ENCODE measurements at regions not wholly inside any gene's neighbourhood (a gene's known extent, or its start where the extent isn't known, plus 50 kb on each side); places are given as distances from the start of the nearest gene placed in this dataset.

DNA sequence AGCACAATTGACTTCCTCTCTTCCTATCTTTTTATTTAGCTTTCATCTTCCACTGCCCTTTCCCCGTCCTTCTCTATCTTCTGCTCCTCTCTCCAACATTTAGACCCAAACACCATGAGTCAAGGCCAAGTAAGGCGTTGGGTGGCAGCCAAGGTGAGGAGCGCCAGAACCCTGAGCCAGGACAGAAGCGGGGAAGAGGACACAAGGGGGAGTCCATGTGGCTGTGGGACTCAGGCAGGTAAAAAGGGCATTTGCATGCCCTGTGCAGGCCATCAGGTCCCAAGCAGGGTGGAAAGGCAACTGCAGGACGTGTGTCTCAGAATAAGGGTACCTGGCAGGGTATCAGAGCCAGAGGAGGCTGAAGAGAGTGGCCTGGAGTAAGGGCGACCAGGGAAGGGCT lies 192.4 kb upstream of the PFKP start:
- TF ChIP-seq POLR2A (IDR thresholded peaks at IDR 0.05): no peak
- TF ChIP-seq, protein P1, sequence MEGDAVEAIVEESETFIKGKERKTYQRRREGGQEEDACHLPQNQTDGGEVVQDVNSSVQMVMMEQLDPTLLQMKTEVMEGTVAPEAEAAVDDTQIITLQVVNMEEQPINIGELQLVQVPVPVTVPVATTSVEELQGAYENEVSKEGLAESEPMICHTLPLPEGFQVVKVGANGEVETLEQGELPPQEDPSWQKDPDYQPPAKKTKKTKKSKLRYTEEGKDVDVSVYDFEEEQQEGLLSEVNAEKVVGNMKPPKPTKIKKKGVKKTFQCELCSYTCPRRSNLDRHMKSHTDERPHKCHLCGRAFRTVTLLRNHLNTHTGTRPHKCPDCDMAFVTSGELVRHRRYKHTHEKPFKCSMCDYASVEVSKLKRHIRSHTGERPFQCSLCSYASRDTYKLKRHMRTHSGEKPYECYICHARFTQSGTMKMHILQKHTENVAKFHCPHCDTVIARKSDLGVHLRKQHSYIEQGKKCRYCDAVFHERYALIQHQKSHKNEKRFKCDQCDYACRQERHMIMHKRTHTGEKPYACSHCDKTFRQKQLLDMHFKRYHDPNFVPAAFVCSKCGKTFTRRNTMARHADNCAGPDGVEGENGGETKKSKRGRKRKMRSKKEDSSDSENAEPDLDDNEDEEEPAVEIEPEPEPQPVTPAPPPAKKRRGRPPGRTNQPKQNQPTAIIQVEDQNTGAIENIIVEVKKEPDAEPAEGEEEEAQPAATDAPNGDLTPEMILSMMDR (IDR thresholded peaks at IDR 0.05): no peak
- TF ChIP-seq POLR2AphosphoS5 (IDR thresholded peaks at IDR 0.05): no peak

All from suprapubic skin (tissue), 4 donors.